NCI-H510A treated with DMSO at 0.1 percent for 48 hours (cell line): ENCODE measurements at regions not wholly inside any gene's neighbourhood (a gene's known extent, or its start where the extent isn't known, plus 50 kb on each side); places are given as distances from the start of the nearest gene placed in this dataset.

Experiments used
- DNase-seq: peaks from one replicate; lab custom pipeline; 2025; lab: John Stamatoyannopoulos, UW

DNA sequence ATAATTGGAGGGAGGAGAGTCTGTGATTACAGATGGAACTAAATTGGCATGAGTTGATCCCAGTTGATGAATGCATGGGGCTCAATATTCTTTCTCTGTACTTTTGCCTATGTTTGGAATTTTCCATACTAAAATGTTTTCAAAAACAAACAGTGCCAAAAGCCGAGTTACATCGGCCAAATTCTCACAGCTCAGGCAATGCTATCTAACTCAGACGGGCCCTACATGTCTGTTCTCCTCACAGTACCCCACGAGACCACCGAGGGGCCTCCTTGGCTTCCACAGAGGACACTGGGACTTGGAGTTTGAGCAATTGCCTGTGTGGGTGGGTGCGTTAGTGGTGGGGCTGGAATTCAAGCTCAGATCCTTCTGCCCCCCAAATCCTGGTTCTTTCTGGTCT, 413.2 kb downstream of the CDH26 start:
- DNase-seq: no peak

DNA sequence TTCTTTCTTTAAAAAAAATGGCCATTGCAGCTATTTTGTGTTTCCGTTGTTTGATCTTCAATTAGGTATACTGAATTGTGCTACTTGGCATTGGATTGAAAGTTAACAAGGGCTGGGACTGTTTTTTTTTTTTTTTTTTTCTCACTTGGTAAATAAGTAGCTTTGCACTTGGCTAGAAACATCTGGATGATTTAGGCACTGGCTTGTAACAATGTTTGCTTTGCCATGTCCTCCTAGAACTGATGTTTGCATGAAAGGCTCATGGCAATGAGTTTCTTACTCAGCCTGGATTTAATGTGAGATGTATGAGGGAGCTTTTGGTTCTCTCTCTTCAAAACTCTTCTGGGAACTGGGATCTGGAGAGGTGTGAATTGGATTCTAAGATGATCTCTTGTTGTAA, 414.1 kb downstream of the CDH26 start:
- DNase-seq: no peak

DNA sequence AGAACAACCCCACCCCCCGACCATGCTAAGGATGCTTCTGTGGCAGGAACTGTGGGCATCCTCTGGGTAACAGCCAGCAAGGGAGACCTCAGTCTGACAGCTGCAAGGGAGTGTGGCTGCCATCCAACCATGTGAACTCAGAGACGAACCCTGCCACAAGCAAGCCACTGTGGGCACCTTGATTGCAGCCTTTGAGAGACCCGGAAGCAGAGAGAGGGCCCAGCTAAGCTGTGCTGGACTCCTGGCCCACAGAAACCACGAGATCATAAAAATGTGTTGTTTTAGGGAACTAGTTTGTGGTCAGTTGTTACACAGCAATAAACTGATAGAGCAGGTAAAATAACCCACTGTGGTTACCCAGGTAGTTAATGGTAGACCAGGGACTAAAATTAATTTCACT, 414.6 kb downstream of the CDH26 start:
- no peak for DNase-seq

DNA sequence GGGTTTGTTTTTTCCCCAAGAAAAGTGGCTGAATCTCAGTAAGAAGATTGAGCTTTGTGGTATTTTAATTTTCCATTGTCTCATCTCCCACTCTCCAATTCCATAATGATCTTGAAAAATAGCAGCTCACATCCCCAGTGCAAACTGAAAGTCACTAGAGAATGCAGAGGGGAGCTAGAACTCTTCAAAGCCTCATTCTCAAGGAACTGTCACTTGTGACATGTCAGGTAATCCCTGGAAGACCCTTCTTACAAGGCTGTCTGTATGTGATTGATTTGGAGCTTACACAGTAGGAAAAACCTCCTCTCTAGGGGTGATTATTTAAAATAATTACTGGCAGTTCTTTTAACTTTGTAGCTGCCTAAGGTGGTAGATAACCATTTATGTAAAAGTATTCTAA, 420.4 kb downstream of the CDH26 start:
- no peak for DNase-seq

DNA sequence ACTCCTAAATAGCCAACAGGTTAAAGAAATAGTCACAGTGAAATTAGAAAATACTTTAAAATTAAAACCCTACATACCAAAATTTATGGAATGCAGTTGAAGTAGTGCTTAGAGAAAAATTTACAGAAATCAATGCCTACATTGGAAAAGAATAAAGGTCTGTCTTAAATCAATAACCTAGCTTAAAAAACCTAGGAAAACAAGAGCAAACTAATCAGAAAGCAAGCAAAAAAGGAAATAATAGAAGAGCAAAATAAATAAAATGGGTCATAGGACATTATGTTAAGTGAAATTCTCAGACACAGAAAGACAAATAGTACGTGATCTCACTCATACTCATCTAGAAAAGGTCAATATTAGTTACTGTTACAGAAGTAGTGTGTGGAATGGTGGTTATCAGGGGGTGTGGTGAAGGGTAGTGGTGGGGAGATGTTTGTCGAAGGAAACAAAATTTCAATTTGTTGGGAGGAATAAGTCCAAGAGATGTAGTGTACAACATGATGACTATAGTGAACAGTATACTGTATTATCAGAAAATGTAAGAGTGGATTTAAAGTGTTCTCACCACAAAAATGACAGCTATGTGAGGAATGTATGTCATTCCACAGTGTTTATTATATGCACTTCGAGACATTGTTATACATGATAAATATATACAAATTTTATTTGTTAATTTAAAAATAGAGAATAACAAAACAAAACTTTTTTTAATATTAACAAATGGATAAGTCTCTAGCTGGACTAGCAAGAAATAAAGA, 423.6 kb downstream of the CDH26 start:
- no peak for DNase-seq

DNA sequence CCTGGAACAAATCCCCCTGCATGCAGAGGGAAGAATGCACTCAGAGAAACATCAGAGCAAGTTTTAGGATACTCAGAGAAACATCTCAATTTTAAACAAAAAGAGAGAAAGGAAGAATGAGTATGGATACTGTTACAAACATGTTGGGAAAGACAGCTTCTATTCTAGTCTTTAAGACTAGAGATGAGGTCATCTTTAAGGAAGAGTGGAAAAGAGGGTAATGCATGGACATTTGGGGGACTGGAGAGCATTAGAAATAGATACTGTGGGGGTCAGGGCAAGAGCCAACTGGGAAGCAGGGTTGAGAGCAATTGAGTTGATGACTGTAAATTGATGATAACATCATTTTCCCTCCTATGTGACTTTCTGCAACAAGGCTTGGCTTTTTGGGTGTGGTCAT, 431.2 kb downstream of the CDH26 start:
- DNase-seq: no peak

DNA sequence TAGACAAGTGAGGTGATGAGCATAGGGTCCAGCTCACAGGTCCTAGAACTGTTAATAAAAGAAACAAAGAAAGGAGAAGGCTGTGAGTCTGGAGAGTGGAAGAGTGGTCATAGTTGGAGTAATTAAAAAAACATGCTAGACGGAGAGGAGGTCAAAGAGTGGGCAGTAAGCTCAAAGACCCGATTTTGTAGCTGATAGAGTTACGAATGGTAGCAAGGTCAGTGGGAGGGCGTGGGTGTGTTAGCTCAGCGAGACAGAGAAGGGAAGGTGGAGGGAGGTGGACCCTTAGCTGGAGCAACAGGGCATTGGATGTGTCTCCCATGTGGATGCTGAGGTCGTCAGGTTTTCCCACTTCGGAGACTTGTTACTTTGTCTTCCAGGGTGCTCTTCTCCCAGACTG, 431.7 kb downstream of the CDH26 start:
- DNase-seq: no peak

DNA sequence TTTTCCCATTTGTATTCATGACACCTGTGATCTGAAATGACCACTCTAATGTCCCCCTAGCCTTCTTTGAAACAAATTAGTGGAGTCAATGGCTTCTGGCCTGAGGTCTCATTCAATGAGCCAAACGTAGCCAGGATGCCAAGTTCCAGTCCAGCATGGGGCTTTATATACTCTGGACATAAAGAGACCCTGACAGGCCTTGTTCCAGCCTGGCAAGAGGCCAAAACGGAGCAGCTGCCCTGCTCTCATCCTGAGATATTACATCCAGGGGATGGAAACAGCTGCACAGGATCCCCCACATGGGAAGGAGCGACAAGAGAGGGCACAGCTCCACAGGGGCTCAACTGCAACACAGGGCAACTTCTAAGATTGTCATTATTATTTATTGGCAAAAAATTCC, 437.8 kb downstream of the CDH26 start:
- DNase-seq: no peak

DNA sequence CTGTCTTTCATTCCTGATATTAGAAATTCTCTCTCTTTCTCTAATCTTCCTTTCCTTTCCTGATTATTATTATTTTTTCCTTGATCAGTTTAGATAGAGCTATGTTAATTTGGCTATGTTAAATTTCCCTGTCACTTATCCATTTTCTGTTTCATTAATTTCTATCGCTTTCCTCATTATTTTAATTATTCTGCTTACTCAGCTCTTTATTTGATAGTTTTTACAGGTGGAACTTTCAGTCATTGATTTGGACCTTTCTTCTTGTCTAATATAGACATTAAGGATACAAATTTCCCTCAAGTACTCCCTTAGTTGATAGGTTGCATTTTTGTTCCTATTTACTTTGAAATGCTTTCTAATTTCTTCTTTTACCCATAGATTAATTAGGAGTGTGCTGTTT, 442.3 kb downstream of the CDH26 start:
- DNase-seq: no peak

DNA sequence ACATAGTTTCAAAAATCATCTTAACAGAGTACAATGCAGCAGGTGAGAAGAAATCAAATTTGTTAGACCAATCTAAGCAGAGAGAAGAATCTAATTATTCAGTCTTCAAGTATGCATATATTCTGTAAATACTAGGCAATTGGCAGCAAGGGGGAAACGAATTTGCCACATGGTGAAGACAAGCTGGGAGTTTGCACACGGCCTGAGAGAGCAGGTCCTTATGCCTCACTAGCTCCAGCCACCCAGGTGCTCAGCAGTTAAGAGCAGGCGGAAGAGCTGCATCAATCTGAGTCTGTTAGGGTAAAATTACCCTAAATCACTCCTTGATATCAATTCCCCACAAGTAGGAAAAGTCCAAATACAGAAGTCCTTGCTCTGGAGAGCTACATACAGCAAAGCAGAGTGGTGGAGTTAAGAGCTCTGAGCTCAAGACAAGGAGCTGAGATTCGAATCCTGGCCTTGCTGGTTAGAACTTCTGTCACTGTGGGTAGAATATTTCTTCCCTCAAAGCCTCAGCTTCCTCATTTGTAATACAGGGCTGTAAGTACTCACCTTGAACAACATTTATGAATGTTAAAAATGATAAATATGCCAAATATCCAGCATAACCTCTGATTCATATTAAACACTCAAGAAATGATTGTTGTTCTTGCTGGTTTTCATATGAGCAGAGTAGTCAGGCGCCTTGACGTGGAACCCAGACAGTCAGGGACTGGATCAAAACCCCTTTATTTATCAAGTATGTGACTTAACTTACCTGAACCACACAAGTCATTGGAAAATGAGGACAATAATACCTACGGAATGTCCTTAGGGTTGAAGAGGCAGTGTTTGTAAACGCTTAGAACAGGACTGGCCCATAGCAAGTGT, 444.2 kb downstream of the CDH26 start:
- no peak for DNase-seq

DNA sequence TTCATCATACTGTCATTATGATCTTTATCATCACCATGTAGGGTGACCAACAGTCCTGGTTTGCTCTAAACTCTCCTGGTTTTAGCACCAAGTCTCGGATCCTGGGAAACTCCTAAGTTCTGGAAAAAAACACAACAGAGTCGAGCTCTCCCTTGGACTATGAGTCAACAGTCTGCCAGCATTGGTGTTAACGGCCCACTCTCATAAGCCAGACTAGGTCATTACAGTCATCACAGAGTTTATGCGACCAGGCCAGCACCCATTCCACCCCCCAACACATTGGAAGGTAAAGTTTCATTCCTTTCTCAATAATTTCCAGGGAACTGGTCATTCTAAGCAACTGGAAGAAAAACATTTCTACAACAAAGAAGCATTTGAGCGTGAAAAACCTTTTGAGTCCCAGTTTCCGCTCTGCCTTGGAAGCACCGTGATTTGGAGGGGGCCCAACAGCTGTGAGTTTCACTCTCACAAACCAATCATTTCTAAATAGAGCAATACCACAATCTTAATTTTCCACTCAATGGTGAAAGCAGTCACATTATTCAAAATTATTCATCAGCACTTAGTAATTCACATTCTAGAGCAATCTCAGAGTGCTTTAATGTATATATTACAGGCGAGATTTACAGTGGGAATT, 445.0 kb downstream of the CDH26 start:
- DNase-seq: no peak

DNA sequence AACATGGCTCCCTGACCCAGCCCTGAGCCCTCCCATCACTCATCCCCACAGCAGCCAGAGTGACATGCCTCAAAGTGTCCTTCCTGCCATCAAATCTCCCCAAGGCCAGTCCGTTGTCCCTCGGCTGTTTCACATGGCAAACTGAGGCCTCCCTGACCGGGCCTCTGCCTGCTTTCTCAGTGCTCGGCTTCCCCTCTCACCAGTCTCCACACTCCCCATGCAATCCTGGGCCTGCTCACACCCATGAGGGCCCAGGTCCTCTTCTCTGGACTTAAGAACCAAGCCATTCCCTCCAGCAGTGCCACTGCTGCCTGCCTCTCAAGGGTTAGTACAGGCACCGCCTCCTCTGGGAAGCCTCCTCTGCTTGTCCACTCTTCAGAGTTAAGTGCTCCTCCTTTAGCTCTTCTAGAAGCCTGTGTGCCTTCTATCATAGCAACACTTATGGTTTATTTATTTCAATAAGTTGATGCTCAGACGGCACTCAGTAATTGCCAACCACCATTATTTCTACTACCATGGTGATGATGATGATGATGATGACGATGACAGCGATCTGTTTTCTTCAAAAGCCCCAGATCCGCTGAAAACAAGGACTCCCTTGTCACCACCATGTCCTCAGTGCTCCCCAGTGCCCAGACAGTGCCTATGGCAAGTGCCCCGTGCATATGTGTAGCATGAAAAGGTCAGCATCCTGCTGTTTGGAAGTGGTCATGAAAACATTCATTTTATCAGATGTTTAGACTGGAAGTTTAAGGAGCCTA, 449.0 kb downstream of the CDH26 start:
- no peak for DNase-seq

DNA sequence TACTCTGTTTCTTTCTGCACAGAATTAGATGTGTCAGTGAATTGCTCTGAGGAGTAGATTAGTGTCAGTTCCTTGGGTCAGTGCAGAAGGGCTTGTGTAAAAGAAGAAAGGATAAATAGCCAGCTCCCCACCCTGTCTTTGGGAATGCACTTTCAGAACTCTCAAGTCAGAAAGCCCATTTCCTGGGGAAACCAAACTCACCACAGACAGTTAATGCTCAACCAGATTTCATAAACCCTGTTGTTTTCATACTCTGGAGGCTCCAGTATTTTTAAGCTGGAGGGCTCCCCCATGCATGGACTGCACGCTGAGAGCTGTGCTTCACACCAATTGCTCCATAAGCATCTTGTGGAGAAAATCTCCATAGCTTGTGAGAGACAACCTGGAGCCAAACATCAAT, 449.7 kb downstream of the CDH26 start:
- DNase-seq: no peak

DNA sequence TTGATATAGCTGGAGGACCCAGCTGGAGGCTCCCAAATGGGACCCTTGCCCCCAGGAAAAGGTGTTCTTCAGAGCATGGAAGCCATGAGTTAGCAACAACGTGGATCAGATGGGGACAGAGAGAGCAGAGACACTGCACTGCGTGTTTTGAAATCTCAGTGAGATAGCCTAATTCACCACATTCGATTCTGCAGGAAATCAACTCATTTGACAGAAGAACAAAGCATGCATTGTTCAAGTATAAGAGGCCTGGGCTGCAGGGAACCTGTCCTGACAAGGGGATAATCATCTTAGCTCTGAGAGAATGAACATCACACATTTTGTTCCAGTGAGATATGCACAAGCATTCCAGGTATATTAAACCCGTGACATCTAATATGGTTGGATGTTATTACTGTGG, 450.2 kb downstream of the CDH26 start:
- no peak for DNase-seq

DNA sequence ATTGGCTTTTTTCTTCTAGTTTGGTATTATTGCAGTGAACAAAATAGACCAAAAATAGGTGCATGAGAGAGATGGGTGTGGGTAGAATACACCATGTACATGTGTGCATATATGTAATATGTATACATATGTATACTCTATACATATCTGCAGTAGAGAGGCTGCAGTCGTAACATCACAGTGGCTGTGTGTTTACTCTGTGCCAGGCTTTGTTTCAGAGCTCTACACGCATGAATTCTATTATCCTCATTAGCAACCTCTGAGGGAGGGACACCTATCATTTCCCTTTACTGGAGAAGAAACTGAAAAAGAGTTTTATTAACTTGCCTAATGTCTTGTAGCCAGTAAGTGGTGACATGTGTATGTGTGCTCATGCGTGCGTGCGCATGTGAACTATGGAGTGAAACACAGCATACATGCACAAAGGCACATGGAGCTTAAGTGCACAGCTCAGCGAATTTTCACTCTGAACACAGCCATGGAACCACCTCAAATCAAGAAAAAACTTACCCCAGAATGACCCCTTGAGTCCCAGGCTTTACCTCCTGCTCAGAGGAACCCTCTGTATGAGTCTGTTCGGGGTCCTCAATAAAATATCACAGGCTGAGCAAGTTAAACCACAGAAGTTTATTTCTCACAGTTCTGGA, 452.5 kb downstream of the CDH26 start:
- DNase-seq: no peak

DNA sequence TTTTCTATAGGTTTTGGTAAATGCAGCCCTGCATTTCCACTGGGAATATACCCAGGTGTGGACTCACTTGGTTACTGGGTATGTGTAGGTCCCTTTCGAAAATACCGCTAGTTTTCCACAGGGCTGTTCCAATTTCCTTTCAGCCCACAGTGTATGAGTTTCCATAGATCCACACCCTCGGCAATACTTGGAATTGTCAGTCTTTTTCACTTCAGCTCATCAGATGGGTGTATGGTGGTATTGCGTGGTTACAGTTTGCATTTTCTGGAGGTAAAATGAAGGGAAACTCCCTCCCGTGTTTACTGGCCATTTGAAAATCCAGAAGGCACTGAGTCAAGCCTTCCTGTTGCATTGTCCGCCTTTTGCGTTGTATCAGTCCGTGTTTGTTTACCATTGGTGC, 453.6 kb downstream of the CDH26 start:
- DNase-seq: no peak

DNA sequence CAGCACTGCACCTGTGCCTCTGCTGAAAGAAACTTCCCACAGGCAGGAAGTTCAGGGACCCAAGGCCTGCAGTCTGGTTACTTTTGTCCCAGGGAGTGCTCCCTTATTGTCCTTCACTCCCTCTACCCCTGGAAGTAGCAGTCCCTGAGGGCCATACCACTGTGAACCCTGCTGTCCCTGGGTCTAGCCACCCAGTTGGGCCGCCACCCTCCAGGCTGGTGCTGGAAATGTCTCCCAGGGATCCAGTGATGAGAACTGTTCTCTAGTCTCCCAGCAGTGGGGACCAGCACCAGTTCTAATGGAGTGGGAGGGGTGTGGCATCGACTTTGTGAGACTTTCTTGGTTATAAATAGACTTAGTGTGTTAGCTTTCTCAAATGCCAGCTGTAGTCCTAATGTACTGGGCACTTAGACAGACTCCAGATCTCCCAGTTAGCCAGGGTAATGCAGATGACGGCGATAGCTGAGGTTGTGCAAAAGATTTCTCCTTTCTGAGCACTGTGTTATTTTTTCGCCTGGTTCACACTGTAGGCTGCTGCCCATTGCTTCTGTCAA, 462.5 kb downstream of the CDH26 start:
- no peak for DNase-seq

DNA sequence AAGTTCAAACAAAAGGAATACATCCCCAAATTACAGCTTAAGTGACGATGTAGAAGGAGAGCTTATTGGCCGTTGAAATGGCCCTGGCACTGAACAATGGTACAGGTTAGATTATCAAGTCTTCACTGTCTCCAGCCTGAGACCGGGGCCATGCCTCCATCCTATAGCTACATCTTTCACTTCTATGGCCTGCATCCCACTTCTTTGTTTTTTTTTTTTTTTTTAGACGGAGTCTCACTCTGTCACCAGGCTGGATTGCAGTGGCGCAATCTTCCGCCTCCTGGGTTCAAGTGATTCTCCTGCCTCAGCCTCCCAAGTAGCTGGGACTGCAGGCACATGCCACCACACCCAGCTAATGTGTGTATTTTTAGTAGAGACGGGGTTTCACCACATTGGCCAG, 464.6 kb downstream of the CDH26 start:
- DNase-seq: no peak

DNA sequence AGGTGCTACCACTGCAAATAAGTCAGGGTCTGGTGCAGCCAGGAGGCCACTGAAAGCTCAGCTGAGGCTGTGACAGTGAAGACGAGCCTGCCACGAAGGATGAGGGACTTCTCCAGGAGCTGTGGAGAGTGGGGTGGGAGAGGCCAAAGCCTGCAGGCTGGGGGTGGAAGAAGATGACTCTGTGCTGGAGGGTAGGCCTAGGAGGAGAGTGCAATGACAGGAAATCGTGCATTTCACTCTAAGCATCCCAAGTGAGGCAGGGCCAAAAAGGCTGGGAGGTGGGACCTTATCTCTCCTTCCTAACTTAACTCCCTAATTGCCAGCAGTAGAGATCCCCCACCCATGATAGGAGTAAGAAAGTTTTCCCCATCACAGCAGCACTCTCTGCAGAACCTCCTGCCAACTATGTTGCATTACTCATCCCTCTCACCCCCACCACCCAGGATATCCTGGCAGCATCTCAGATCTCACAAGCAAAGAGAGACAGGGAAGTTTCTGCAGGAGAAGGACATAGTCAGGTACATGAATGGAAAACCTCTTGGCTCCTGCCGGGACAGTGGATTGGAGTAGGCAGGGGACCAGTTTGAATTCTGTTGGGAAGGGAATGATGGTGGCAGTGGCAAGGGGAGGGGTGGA, 466.2 kb downstream of the CDH26 start:
- DNase-seq: no peak

DNA sequence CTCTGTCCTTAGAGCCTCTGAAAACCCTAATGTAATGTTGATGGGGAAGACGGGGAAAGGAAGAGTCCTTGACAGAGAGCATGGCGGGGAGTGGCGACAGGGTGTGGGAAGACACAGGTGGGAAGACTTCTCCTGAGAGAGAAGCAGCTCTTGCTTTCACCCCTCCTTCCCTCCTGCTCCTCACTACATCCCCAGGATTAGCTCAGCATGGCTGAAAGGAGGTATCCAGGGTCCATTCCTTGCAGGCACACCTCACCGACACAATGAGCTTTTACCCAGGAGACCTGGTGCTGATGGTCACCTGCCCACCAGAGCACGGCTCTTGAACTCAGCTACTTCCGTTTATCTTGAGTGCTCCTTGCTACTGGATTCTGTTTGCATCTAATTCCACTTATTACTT, 469.3 kb downstream of the CDH26 start:
- no peak for DNase-seq

DNA sequence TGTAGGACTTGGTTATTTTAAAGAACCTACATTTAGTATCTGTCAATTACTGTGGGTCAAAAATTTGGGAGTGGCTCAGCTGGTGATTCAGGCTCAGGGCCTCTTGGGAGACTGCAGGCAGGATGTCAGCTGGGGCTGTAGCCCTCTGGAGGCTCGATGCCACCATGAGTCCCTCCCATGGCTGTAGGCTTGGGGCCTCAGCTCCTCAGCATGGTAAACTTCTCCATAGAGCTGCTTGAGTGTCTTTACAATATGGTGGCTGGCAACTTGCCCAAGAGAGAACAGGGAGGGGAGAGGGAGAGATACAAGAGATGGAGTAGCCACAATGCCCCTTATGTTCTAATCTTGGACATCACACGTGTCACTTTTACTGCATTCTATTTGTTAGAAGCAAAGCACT, 470.4 kb downstream of the CDH26 start:
- DNase-seq: no peak
